T-helper 1 cell treated with Interleukin-12 subunit alpha and Interleukin-12 subunit beta and Interleukin-4 antibody, amounts not matched to agents 30 μg/mL and 1 μg/mL, for 36 hours (primary cell): ENCODE measurements at regions not wholly inside any gene's neighbourhood (a gene's known extent, or its start where the extent isn't known, plus 50 kb on each side); places are given as distances from the start of the nearest gene placed in this dataset.

Experiments
- H3K27ac Mint-ChIP-seq: one replicate; pipeline ENCODE4 v1.8.0; 2021; ENCODE audit warnings: mild to moderate bottlenecking, mixed read lengths
- H3K27me3 Mint-ChIP-seq: one replicate; pipeline ENCODE4 v1.8.0; 2021; ENCODE audit warnings: low read depth, mixed read lengths
- H3K36me3 Mint-ChIP-seq: one replicate; pipeline ENCODE4 v1.8.0; 2021; ENCODE audit warnings: low read depth, mixed read lengths
- H3K4me1 Mint-ChIP-seq: one replicate; pipeline ENCODE4 v1.8.0; 2021; ENCODE audit warnings: low read depth, mixed read lengths
- H3K4me3 Mint-ChIP-seq: one replicate; pipeline ENCODE4 v1.8.0; 2021; ENCODE audit warnings: mild to moderate bottlenecking, moderate library complexity, mixed read lengths
- H3K9me3 Mint-ChIP-seq: one replicate; pipeline ENCODE4 v1.8.0; 2021; ENCODE audit warnings: mixed read lengths

DNA sequence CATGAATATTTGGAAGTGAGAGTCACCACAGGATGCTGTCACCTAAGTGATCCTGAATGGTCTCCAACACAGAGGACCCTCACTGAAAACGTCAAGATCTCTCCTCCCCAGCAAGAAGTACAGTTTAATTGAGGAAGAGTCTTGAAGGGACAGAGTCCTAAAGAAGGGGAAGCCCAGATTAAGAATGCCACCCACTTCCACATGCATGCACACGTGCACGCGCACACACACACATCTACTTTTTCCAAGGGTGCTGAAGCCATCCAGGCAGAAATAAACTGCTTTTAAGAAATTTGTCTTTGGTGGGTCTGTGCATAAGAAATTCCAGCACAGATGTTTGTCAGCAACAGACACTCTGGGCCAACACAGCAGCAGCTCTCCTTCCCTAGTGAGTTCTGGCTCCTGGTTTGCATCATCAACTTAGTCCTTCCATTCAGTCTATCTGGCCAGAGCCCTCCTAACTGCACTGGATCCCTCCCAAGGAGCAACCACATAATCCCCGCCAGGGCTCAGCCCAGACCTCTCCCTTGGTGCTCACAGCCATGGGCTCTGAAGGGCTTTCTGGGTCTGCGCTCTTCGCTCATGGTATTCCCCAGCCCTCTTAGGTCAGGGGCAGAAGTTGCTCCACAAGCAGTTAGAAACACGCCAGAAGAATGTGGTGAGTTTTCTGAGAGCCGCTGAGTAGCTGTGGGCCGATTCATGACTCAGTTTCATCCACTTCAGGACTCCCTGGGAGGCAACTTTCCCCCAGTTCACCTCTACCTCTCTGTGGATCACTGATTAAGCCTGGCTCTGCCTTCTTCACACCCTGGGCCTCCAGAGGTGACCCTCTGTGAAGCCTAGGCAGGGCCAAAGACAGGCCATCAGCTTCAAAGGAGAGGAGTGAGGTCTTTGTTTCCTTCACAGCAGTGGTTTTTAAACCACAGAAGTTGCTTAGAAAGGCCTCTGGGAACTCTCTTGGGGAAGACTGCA lies 132.6 kb upstream of the LIPC start:
- peaks cover 12% of the 10 kb centered on the region for H3K9me3 Mint-ChIP-seq
- no peak overlapping the region for H3K27ac Mint-ChIP-seq
- H3K27me3 Mint-ChIP-seq, result no peaks in the 10 kb centered on the region
- no peak overlapping the region for H3K4me3 Mint-ChIP-seq
- peaks cover 14% of the 10 kb centered on the region for H3K4me1 Mint-ChIP-seq
- peaks cover 8% of the 10 kb centered on the region for H3K36me3 Mint-ChIP-seq

DNA sequence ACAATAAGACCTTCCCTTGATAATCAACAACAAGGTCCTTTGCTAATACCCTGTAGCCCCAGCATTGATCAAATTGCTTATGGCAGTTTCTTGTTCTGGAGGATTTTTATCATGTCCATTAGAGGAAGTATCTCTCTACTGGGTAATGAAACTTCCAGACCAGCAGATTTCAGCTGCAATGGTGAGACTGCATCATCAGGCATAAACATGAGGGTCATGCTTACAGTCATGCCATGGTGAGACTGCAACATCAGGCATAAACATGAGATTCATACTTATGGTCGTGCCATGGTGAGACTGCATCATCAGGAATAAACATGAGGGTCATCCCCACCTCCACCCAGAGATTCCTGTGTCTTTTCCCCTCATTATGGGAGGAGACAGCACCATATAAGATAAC lies 129.0 kb upstream of the LIPC start:
- Mint-ChIP-seq H3K36me3 (peaks cover 5% of the 10 kb centered on the region), H3K4me3 (no peak overlapping the region), H3K27ac (no peak overlapping the region), H3K4me1 (peaks cover 22% of the 10 kb centered on the region), H3K27me3 (peaks cover 3% of the 10 kb centered on the region), H3K9me3 (peaks cover 6% of the 10 kb centered on the region)

DNA sequence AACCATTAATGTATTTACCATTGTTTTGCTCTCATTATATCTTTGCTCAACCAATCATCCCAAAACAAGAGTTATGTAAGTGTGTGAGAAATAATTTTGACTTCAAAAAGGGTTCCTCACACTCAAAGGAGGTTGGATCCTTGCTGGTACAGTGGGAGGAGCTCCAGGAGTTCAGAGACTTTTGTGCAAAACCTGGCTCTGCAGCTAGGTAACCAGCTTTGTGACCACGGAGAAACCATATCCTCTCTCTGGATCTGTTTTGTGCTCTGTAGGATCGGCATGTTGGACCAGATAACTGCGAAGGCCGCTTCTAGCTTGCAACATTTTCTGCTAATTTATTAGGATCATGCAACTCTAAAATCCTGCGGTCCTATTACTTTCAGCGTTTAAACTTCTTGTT lies 128.6 kb upstream of the LIPC start:
- H3K36me3 Mint-ChIP-seq, result peaks cover 5% of the 10 kb centered on the region
- H3K4me1 Mint-ChIP-seq, result peaks cover 22% of the 10 kb centered on the region
- H3K27ac Mint-ChIP-seq, result peak overlapping the region; percentile 64
- H3K4me3 Mint-ChIP-seq, result no peak overlapping the region
- peaks cover 6% of the 10 kb centered on the region for H3K9me3 Mint-ChIP-seq
- H3K27me3 Mint-ChIP-seq, result peaks cover 3% of the 10 kb centered on the region

DNA sequence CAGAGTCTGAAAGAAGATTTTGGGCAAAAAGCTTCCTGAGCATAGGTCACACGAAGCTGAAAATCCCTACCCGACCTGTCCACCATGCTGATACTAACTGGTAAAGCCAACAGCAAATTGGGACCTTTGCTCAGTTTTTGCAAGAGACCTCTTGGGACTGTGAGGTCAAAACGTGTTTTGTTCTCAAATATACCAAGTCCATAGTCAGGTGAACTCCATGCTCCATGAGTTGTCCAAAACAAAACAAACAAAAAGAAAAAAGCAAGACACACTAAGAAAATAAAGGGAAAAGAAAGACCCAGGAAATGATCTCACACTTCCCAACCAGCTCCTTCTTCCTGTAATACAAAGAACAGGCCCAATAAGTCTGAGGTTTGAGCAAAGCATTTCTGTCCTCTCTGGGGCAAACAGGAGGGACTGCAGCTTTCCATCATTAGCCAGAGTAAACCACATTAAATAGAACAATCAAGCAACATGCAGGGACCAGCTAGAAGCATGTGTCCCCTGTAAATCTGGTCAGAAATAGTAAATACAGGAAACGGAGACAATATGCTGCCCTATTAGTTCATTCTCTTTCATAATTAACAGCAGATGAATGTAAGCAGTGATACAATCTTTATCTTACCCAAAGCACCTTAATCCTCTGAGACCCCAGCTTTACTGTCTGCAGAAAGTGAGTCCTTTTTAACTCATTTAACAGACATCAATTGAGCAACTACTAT lies 125.0 kb upstream of the LIPC start:
- Mint-ChIP-seq H3K27me3 (peaks cover 3% of the 10 kb centered on the region), H3K27ac (peak overlapping the region; percentile 36), H3K4me3 (no peak overlapping the region), H3K4me1 (peaks cover 21% of the 10 kb centered on the region), H3K9me3 (no peaks in the 10 kb centered on the region), H3K36me3 (peaks cover 3% of the 10 kb centered on the region)

DNA sequence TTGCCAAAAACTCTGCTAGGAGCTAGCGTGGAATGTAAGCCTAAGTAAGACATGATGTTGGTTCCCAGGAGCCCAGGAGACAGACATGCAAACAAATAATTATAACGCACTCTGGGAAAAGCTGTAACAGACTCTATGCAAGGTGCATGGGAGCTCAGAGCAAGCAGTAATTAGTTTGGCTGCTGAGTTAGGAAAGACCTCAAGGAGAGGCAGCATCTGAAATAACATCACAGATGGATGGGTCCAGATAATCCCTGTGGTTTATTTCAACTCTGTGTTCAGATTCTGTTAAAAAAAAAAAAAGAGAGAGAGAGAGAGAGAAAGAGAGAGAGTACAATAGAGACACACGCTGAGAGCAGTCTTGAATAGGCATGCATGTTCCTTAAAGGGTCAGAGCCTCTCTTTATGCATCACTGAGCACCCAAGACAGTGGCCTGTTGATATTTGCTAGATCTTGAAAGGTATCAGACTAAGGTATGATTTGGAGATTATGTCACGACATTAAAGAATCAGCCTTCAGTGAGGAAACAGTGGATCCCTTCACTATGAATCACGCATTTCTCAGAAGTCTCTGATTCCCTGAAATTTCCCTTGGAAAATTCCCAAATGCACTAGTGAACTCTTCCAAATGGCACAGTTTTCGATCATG lies 124.4 kb upstream of the LIPC start:
- Mint-ChIP-seq H3K27me3 (peaks cover 3% of the 10 kb centered on the region), H3K9me3 (no peaks in the 10 kb centered on the region), H3K36me3 (peaks cover 3% of the 10 kb centered on the region), H3K4me3 (no peak overlapping the region), H3K4me1 (peaks cover 21% of the 10 kb centered on the region), H3K27ac (no peak overlapping the region)

DNA sequence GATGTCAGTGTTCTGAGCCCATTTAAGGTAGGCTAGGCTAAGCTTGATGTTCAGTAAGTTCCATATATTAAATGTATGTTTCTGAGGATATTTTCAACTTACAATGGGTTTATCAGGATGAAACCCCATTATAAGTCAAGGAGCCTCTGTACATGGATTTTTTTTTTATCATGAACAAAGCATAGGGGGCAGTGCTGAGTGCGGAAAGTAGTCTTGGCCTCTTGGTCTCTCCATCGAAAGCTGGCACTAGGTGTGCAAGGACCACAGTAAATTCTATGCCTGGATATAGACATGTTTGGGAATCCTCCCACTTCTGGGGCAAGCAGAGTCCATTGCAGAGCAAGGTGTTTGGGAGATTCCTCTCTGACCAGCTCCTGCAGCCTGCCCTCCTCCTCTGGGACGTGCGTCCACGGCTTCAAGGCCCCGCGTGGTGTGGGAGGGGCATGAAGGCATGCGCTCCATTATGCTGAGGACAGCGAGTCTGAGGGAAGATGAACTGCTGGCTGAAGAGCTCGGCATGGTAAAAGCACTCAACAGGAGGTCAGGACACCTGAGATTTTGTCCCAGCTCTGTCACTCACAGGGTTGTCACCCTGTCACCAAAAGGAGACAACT lies 122.9 kb upstream of the LIPC start:
- Mint-ChIP-seq H3K4me3 (no peak overlapping the region), H3K36me3 (peaks cover 3% of the 10 kb centered on the region), H3K4me1 (peaks cover 20% of the 10 kb centered on the region), H3K9me3 (no peaks in the 10 kb centered on the region), H3K27me3 (peaks cover 3% of the 10 kb centered on the region), H3K27ac (no peak overlapping the region)

DNA sequence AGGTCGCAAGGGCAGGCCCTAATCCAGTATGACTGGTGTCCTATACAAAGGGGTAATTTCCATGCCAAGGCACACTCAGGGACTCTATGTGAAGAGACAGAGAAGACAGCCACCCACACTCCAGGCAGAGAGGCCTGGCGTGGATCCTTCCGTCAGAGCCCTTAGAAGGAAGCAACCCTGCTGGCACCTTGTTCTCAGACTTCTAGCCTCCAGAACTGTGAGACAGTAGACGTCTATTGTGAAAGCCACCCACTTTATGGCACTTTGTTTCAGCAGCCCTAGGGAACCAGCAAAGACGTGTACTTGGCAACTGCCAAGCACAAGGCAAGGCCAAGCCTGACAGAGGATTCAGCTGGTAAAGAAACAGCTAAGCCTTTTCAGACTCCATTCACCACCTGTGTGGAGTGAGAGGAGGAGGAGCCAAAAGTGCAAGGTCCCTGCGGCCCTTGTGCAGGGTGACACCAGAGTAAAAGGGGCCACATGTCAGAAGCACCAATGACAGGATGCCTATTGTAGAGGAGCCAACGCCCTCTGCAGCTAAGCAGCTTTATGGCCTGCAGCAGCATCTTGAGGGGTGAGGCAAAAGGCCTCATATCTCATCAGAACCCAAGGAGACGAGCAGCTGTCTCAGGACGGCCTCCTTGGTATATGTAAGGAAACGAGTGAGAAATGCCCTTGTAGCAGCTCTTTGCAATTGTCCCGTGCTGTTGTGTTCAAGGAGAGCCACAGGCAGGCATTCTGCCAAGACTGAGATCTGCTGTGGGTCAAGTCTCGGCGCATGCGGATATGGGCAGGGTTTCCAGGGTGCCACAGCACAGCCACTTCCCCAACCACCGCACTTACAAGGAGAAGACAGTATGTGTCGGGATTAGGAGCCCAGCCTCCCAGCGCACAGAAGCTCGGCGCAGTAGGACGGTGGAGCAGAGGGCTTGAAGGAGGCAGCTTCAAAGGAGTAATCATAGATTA lies 121.5 kb upstream of the LIPC start:
- no peak overlapping the region for H3K4me3 Mint-ChIP-seq
- H3K36me3 Mint-ChIP-seq, result peaks cover 3% of the 10 kb centered on the region
- no peak overlapping the region for H3K27ac Mint-ChIP-seq
- no peaks in the 10 kb centered on the region for H3K27me3 Mint-ChIP-seq
- peaks cover 28% of the 10 kb centered on the region for H3K4me1 Mint-ChIP-seq
- no peaks in the 10 kb centered on the region for H3K9me3 Mint-ChIP-seq

DNA sequence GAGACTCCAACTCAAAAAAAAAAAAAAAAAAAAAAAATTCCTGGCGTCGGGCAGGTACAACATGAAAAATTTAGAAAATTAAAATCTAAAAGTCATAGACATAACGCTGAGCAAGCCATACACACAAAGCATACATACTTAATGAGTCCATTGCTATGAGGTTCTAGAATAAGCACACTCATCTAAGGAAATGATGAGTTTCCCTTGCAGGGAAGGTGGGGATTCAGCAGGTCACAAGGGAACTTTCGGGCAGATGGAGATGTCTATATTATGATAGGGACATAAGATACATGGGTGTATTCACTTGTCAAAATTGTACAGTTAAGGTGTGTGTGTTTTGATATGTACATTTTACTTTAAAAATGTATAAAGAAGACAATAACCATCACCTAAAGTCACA lies 120.2 kb upstream of the LIPC start:
- Mint-ChIP-seq H3K36me3 (peaks cover 2% of the 10 kb centered on the region), H3K27ac (no peak overlapping the region), H3K9me3 (no peaks in the 10 kb centered on the region), H3K4me1 (peaks cover 30% of the 10 kb centered on the region), H3K27me3 (no peaks in the 10 kb centered on the region), H3K4me3 (no peak overlapping the region)

DNA sequence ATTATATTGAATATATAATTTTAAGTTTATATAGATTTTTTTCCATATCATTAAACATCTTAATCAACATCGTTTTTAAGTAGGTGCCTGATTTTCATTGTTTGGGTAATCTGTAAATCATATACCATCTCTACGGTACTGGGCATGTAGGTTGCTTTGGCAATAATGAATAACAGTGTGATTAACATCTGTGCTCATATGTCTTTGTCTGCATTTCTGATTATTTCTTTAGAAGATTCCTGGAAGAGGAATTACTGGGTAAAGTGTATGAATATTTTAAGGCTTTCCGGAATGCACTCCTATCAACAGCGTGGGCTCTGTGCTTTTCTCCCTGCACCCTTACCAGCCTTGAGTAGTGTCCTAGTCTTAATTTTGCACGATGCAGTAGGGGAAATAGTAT lies 119.8 kb upstream of the LIPC start:
- Mint-ChIP-seq H3K27ac (no peak overlapping the region), H3K27me3 (no peaks in the 10 kb centered on the region), H3K36me3 (no peaks in the 10 kb centered on the region), H3K9me3 (peaks cover 4% of the 10 kb centered on the region), H3K4me1 (peaks cover 25% of the 10 kb centered on the region), H3K4me3 (no peak overlapping the region)

DNA sequence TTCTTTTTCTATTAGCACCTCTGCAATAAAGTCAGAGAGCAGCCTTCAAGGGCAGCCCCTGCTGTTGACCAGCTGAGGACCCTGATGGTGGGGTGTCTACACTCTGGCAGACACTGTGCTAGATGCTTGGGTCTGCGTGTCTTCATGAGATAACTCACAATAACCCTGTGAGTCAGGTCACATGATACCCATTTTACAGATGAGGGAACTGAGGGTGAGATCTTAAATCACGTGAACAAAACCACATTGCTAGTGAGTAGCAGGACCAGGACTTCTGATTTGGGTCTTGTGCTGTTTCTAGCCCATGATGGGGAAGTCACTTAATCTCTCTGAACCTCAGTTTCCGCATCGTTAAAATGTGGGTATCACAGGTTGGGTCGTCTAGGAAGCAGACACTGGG lies 118.5 kb upstream of the LIPC start:
- Mint-ChIP-seq H3K9me3 (peaks cover 6% of the 10 kb centered on the region), H3K36me3 (no peaks in the 10 kb centered on the region), H3K4me1 (peaks cover 24% of the 10 kb centered on the region), H3K27me3 (no peaks in the 10 kb centered on the region), H3K27ac (no peak overlapping the region), H3K4me3 (no peak overlapping the region)

DNA sequence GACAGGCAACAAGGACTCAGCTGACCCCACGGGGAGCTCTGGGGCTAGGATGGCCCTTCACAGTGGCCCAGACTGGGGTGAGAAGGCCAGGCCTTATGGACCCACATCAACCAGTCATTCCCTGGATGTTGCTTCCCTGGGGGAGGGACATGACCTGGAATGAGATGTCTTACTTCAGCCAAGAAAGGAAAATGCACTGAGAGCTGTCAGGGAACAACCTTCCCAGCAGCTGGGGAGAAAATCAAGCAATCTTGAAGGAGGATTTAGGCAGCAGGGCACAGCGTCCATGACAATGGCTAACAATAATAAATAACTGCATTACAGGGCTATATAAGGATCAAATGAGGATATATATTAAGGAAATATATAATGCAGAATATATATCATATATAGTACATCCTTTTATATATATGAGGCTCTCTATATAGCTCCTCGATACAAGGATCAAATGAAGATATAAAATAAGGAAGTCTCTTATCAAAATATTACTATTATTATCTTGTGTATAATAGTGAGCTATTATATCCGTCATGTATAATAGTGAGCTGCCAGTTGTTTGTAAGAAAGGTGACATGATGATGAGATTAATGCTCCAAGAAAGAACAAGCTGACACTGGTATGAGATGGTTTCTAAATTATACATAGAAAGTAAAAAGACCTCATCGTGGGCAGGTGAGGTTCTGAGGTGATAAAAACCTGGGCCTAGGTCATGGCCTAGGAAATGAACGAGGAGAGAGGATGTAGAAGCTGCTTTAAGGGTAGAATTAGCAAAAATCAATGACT lies 117.8 kb upstream of the LIPC start:
- H3K27me3 Mint-ChIP-seq, result no peaks in the 10 kb centered on the region
- H3K27ac Mint-ChIP-seq, result peak overlapping the region; percentile 76
- H3K4me3 Mint-ChIP-seq, result no peak overlapping the region
- no peaks in the 10 kb centered on the region for H3K36me3 Mint-ChIP-seq
- H3K4me1 Mint-ChIP-seq, result peaks cover 24% of the 10 kb centered on the region
- peaks cover 6% of the 10 kb centered on the region for H3K9me3 Mint-ChIP-seq

DNA sequence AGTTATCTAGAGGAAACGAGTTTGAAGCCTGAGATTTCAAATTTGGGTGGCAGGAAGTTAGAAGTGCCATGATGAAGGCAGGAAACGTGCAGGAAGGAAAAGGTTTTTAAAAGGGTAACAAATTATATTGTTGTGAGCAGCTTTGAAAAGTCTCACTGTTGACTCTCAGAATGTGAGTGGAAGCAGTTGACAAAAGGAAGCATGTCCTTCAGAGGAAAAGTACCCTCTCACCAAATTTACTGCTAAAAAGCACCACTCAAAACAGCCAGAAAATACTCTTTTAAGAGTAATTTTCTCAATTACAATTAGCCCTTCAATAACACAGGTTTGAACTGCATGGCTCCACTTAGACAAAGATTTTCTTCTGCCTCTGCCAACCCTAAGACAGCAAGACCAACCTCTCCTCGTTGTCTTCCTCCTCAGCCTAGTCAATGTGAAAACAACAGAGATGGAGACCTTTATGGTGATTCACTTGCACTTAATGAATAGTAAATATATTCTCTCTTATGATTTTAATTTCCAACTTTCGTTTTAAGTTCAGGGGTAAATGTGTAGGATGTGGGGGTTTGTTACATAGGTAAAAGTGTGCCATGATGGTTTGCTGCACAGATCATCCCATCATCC lies 117.1 kb upstream of the LIPC start:
- Mint-ChIP-seq H3K9me3 (peaks cover 6% of the 10 kb centered on the region), H3K4me3 (no peak overlapping the region), H3K27me3 (no peaks in the 10 kb centered on the region), H3K36me3 (no peaks in the 10 kb centered on the region), H3K4me1 (peaks cover 24% of the 10 kb centered on the region), H3K27ac (peak overlapping the region; percentile 76)
